ENCODE measurements at regions not wholly inside any gene's neighbourhood (a gene's known extent, or its start where the extent isn't known, plus 50 kb on each side); places are given as distances from the start of the nearest gene placed in this dataset.

GRCh38 chr6:54624216-54624615 is 222.4 kb upstream of the FAM83B start:
- DNase-seq, result no peak
- in situ Hi-C loops (cut with MboI; ENCODE audit: low pct_unique_long_range_greater_than_20kb, low sequenced_read_pairs), result no loop called here

DNA sequence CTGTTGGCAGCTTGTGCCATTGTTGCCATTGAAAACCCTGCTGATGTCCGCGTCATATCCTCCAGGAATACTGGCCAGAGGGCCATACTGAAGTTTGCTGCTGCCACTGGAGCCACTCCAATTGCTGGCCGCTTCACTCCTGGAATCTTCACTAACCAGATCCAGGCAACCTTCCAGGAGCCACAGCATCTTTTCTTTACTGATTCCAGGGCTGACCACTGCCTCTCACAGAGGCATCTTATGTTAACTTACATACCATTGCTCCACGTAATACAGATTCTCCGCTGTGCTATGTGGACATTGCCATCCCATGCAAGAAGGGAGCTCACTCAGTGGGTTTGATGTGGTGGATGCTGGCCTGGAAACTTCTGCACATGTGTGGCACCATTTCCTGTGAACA is 221.8 kb upstream of the FAM83B start:
- no peak for DNase-seq
- in situ Hi-C loops (cut with MboI; ENCODE audit: low pct_unique_long_range_greater_than_20kb, low sequenced_read_pairs), result no loop called here

GRCh38 chr6:54629131-54629530 is 217.4 kb upstream of the FAM83B start:
- DNase-seq, result no peak
- in situ Hi-C loops (cut with MboI; ENCODE audit: low pct_unique_long_range_greater_than_20kb, low sequenced_read_pairs), result no loop called here

DNA sequence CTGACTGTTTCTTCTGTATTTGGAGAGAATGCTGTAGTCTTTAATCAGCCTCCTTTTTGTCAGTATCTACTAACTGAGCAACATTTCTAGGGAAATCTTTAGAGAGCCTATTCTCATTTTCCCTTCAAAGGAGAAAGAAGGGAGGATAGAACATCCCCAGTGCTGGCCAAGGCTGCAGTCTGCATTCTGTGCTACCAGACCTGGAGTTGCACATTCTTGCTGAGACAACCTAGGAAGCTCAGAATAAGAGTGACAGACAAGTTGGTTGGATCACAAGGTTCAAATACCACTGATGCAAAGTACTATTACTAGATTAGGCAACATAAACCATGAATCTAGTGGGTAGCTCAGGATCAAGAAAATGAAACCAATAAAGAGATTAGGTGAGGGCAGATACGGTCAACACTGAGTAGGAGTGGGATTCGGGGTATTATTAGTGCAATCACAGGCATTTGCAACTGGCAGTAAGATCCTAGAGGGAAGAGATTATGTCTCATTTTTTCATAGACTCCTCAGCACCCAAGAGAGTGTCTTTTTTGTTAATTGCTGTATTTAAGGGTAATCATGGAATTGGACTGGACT is 213.5 kb upstream of the FAM83B start:
- in situ Hi-C loops (cut with MboI; ENCODE audit: low pct_unique_long_range_greater_than_20kb, low sequenced_read_pairs), result no loop called here
- DNase-seq, result no peak

GRCh38 chr6:54633601-54634000 is 213.0 kb upstream of the FAM83B start:
- in situ Hi-C loops (cut with MboI; ENCODE audit: low pct_unique_long_range_greater_than_20kb, low sequenced_read_pairs), result no loop called here
- no peak for DNase-seq

DNA sequence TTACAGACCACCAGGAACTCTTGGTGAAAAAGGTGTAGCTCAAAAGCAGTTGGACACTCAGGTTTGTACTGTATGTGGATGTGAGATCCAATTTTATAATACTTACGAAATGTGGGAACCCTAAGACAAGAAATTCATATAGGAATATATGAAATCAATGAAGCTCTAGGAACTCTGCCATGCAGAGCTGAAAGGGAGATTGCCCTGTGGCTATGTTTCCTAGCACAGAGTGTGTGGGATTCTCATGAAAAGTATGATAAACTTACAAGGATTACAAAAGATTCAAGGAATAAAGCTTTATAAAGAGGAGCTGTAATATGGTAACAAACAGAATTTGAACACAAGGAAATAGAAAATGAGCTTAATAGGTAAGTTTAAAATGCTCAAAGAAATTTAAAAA is 205.7 kb upstream of the FAM83B start:
- DNase-seq, result no peak
- in situ Hi-C loops (cut with MboI; ENCODE audit: low pct_unique_long_range_greater_than_20kb, low sequenced_read_pairs), result no loop called here

GRCh38 chr6:54646069-54646950 is 200.3 kb upstream of the FAM83B start:
- in situ Hi-C loops (cut with MboI; ENCODE audit: low pct_unique_long_range_greater_than_20kb, low sequenced_read_pairs), result no loop called here
- DNase-seq, result no peak

DNA sequence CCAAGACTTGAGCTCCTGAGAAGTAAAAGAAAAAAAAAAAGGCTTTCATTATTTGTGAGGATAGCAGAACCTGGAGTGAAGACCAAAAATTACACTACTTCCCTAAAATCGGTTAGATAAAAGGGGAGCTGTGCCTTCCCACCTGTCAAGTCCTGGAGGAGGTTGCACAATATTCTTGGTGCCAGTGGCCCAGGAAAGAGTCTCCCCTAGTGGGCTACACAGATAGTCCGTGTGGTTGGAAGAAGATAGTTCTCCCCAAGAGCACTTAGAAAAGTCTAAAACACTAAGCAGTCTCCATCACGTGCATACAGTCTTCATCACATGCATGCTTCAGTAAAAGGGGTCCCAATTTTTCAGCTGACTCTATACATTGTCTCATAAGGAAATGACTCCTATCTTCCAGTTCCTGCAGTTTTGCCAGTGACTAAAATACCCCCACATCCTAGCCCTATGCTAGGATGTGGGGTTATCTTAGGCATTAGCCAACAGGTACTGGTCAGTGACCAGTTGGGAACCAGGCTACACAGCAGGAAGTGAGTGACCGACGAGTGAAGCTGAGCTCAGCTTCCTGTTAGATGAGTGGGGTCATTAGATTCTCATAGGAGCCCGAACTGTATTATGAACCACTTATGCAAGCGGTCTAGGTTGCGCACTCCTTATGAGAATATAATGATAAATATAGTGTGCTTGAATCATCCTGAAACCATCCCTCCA is 199.5 kb upstream of the FAM83B start:
- in situ Hi-C loops (cut with MboI; ENCODE audit: low pct_unique_long_range_greater_than_20kb, low sequenced_read_pairs), result no loop called here
- no peak for DNase-seq

- in situ Hi-C loops (cut with MboI; ENCODE audit: low pct_unique_long_range_greater_than_20kb, low sequenced_read_pairs), result no loop called here
- no peak for DNase-seq
Measured at GRCh38 chr6:54654381-54654780, 192.2 kb upstream of the FAM83B start.

- in situ Hi-C loops (cut with MboI; ENCODE audit: low pct_unique_long_range_greater_than_20kb, low sequenced_read_pairs), result no loop called here
- no peak for DNase-seq
Measured at GRCh38 chr6:54655162-54655561, 191.4 kb upstream of the FAM83B start.

GRCh38 chr6:54665278-54665677 is 181.3 kb upstream of the FAM83B start:
- DNase-seq, result no peak
- in situ Hi-C loops (cut with MboI; ENCODE audit: low pct_unique_long_range_greater_than_20kb, low sequenced_read_pairs), result no loop called here

DNA sequence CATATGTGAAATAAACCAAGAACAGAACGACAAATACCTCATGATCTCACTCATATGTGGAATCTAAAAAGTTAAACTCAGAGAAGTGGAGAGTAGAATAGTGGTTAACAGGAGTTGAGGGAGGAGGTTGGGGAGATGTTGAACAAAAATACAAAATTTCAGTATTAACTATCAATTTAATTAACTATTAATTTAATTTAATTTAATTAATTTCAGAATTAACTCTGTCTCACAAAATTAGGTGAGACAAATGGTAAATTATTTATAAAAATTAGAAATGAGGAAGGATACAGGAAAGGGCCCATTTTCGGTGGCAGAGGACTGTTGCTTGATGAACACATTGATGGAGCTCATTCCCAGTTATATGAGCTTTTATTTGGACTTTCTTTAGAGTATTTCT is 166.0 kb upstream of the FAM83B start:
- in situ Hi-C loops (cut with MboI; ENCODE audit: low pct_unique_long_range_greater_than_20kb, low sequenced_read_pairs), result no loop called here
- DNase-seq, result no peak

- in situ Hi-C loops (cut with MboI; ENCODE audit: low pct_unique_long_range_greater_than_20kb, low sequenced_read_pairs), result no loop called here
- no peak for DNase-seq
Measured at GRCh38 chr6:54681267-54681666, 165.3 kb upstream of the FAM83B start.

- in situ Hi-C loops (cut with MboI; ENCODE audit: low pct_unique_long_range_greater_than_20kb, low sequenced_read_pairs), result no loop called here
- no peak for DNase-seq
Measured at GRCh38 chr6:54681987-54682386, 164.6 kb upstream of the FAM83B start.

DNA sequence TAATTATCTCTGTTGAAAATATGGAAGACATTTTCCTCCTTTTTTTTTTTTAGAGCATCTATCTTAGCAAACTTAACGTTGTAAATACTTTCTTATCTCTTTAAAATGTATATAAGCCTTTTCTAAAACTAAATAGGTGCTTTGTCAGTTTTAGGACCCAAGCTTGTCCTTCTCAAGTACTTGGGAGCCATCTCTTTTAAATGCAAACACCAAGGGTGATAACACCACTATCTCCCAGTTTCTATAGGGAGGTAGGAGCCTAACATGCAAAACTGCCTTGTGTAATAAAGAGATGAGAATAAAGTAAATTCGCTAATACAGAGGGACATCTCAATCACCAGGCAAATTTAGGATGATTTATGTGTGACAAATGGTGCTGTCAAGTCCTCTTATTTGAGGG is 157.0 kb upstream of the FAM83B start:
- in situ Hi-C loops (cut with MboI; ENCODE audit: low pct_unique_long_range_greater_than_20kb, low sequenced_read_pairs), result no loop called here
- DNase-seq, result no peak

- in situ Hi-C loops (cut with MboI; ENCODE audit: low pct_unique_long_range_greater_than_20kb, low sequenced_read_pairs), result no loop called here
- no peak for DNase-seq
Measured at GRCh38 chr6:54690596-54690995, 156.0 kb upstream of the FAM83B start.

GRCh38 chr6:54694928-54695532 is 151.5 kb upstream of the FAM83B start:
- in situ Hi-C loops (cut with MboI; ENCODE audit: low pct_unique_long_range_greater_than_20kb, low sequenced_read_pairs), result no loop called here
- no peak for DNase-seq

GRCh38 chr6:54695815-54696214 is 150.8 kb upstream of the FAM83B start:
- peak; percentile 59 for DNase-seq
- in situ Hi-C loops (cut with MboI; ENCODE audit: low pct_unique_long_range_greater_than_20kb, low sequenced_read_pairs), result no loop called here

- DNase-seq, result no peak
- in situ Hi-C loops (cut with MboI; ENCODE audit: low pct_unique_long_range_greater_than_20kb, low sequenced_read_pairs), result no loop called here
Measured at GRCh38 chr6:54697424-54697823, 149.1 kb upstream of the FAM83B start.

DNA sequence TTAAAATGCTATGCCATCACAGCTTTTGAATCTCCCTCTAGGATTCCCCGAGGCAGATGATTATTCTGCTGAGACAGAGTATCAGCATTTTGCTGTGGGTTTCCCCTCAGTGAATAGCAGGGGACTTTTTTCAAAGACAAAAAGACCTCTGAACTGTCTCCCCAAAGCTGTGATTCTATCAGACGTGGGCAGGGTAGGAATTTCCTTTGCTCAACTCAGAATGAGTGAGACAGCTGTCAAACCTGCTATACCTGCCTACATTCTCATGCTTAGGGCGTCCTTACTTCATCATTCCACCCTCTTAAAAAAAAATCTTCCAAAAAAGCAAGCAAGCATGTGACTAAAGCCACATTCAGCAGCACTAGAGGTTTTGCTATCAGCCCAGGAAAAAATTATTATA is 147.6 kb upstream of the FAM83B start:
- in situ Hi-C loops (cut with MboI; ENCODE audit: low pct_unique_long_range_greater_than_20kb, low sequenced_read_pairs), result no loop called here
- no peak for DNase-seq

All from KBM-7 (cell line).